Testis (tissue), 2 donors: ENCODE measurements at regions not wholly inside any gene's neighbourhood (a gene's known extent, or its start where the extent isn't known, plus 50 kb on each side); places are given as distances from the start of the nearest gene placed in this dataset.

Experiments
- POLR2A ChIP-seq: fragments of 450-650 bp; IDR thresholded peaks from one replicate; pipeline ENCODE4 v1.6.1; 2017; ENCODE audit warnings: antibody characterized with exemption, mild to moderate bottlenecking, moderate library complexity
- TF ChIP-seq, protein P1 (sequence below), 3 experiments: fragments of 450-650 bp in 2 of 3; fragments of 200-600 bp in 1 of 3; sonication (generic) in 1 of 3; IDR thresholded peaks; one replicate each; pipeline ENCODE4 v1.5.1; 2016 to 2019; ENCODE audit warnings: antibody characterized with exemption in 3 of 3, mild to moderate bottlenecking in 2 of 3, moderate library complexity in 1 of 3

DNA sequence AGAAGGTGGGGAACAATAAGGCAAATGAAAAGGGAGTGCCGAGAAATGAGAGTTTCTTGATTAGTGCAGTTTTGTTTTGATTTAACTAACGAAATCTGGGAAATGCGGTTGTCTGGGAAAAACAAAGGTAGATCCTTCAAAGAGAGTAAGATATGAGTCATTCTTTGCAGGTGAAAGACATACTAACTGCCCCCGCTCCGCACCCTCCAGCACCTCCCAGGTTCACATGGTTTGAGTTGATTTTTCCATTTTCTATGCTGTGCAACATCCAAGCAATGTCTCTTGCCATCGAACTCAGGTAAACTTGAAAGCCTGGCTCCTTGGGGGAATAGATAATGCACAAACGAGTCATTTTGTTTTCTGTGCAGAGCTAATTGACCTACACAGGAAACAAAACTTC lies 84.1 kb upstream of the KLF12 start:
- TF ChIP-seq, protein P1, sequence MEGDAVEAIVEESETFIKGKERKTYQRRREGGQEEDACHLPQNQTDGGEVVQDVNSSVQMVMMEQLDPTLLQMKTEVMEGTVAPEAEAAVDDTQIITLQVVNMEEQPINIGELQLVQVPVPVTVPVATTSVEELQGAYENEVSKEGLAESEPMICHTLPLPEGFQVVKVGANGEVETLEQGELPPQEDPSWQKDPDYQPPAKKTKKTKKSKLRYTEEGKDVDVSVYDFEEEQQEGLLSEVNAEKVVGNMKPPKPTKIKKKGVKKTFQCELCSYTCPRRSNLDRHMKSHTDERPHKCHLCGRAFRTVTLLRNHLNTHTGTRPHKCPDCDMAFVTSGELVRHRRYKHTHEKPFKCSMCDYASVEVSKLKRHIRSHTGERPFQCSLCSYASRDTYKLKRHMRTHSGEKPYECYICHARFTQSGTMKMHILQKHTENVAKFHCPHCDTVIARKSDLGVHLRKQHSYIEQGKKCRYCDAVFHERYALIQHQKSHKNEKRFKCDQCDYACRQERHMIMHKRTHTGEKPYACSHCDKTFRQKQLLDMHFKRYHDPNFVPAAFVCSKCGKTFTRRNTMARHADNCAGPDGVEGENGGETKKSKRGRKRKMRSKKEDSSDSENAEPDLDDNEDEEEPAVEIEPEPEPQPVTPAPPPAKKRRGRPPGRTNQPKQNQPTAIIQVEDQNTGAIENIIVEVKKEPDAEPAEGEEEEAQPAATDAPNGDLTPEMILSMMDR (IDR thresholded peaks at IDR 0.05), result no peak
- no peak for TF ChIP-seq POLR2A
